ENCODE measurements at regions not wholly inside any gene's neighbourhood (a gene's known extent, or its start where the extent isn't known, plus 50 kb on each side); places are given as distances from the start of the nearest gene placed in this dataset.
"Not testable (repeated sequence)": the region's sequence is repeated elsewhere in the genome, so short reads cannot be mapped to it uniquely, and the experiment has no call there.

DNA sequence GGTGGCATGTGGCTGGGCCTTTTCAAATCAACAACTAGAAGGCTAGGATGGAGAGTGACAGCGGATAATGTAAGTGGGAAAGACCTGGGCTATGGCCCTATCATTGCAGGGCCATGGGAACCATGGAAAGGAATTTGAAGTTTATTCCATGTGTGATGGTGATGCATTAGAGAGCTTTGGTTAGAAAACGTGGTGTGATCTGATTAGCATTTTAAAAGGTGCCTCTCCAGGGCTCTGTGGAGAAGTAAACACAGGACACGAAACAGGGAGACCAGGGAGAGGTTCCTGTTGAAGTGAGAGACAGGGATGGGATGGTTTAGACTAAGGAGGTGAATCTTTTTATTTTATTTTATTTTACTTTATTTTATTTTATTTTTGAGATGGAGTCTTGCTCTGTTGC, 749.5 kb downstream of the GATA3 start:
- no peak for DNase-seq (ENCODE audit: low spot score)

DNA sequence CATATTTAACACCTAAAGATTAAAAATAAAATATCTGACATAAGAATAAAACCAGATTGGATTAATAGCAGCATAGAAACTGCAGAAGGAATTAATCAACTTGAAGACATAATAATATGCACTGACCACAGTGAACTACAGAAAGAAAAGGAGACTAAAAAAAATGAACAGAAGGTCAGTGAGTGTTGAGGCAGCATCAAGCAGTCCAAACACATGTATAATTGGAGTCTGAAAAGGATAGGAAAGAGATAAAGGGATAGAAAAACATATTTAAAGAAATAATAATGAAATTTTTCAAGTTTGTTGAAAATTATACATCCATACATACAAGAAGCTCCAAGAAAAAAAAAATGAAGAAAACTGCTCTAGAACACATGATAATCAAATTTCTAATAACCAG, 756.2 kb downstream of the GATA3 start:
- no peak for DNase-seq (ENCODE audit: low spot score)

- DNase-seq (ENCODE audit: low spot score), result no peak
Observed at GRCh38 chr10:8811201-8811600, 756.7 kb downstream of the GATA3 start.

DNA sequence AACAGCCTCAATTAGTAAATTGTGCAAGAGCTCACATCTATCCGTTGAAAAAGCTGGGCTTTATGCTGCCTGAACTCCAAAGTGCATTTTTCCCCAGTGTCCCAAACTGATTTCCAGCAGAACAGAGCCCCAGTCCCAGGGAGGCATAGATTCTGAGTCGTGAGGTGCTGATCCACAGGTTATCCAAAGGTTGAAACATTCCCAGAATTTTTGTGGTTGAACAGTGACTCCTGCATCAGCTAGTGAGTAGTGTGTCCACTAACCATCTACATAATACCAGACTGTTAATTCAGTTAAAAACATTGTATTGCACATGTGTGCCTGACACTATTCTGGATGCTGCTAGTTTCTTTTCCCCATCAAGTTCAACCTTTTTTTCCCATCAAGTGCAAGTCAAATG, 761.5 kb downstream of the GATA3 start:
- DNase-seq (ENCODE audit: low spot score), result no peak

DNA sequence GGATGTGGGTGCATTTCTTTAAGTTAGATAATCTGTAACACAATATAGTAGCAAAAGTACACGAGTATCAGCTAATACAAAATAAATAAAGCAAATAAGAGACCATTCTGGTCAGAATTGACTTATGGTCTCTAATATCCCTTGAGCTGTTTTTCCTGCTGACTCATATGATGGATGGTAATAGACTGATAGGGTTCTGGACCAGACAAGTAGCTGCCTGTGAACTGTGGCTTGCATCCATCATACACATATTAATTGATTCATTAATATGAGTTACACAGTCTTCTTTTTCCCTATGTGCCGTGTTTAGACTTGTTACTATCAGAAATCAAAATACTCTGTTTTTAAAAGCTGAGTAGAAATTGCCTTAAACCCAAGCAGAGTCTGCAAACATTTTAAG, 762.8 kb downstream of the GATA3 start:
- DNase-seq (ENCODE audit: low spot score), result no peak

- DNase-seq (ENCODE audit: low spot score), result no peak
Observed at GRCh38 chr10:8825611-8826010, 771.1 kb downstream of the GATA3 start.

- DNase-seq (ENCODE audit: low spot score), result no peak
Observed at GRCh38 chr10:8829592-8829991, 775.1 kb downstream of the GATA3 start.

- DNase-seq (ENCODE audit: low spot score), result no peak
Observed at GRCh38 chr10:8830048-8830447, 775.6 kb downstream of the GATA3 start.

DNA sequence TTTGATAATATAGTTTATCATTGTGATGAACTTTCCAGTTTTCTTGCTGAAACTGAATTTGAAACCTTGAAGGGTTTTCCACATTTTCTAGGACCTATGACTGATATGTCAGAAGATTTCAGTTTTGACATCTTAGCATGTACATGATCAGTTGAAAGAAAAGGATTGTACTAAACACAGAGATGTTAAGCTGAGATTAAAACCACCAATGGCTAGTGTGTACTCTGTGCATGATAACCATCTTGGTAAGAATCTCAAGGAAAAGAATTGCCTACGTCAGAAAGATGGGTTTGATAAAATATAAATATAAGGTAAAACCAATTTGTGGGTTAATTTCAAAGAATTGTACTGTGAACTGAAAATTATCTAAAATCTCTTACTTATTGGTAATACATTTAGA, 776.4 kb downstream of the GATA3 start:
- DNase-seq (ENCODE audit: low spot score), result no peak

GRCh38 chr10:8835453-8836167, 781.1 kb downstream of the GATA3 start:
- no peak for DNase-seq (ENCODE audit: low spot score)

DNA sequence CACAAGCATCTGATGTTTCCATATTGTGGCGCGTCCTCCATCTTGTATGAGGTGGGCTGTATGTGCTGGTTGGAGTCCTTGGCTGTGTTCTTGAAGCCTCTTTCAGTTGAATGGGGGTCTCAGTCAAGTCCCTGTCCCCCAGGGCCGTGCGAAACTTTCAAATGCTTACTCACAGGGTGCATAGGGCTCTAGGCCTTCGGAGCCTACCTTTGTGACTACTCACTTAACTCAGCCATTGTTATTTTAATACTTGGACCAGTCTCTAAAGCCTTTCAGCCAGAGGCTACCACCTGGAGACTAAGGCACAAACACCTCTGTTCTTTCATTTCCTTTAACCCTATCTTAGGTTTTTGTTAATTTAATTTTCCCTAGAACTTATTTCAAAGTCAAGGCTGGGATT, 785.9 kb downstream of the GATA3 start:
- DNase-seq (ENCODE audit: low spot score), result no peak

GRCh38 chr10:8844141-8844540, 789.7 kb downstream of the GATA3 start:
- DNase-seq (ENCODE audit: low spot score), result no peak

DNA sequence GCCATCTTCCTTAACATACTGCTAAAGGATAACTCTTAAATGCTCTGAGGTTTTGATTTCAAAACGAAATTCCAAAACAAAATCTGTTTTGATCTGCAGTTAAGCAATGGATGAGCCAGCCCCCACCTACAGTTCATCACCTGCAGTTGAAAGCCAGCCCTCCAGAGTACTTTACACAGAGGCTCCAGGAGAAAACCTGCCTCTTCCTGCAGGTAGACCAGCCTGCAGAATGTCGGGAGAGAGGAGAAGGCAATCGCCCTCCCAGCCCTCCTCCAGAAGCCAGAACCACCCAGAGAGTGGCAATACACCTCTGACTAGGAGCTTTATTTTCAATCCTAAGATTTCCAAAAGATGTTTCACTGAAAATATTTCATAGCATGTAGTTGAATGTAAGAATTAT, 798.1 kb downstream of the GATA3 start:
- no peak for DNase-seq (ENCODE audit: low spot score)

- no peak for DNase-seq (ENCODE audit: low spot score)
Observed at GRCh38 chr10:8853048-8853447, 798.6 kb downstream of the GATA3 start.

GRCh38 chr10:8868924-8869323, 814.4 kb downstream of the GATA3 start:
- DNase-seq (ENCODE audit: low spot score), result not testable (repeated sequence)

- DNase-seq (ENCODE audit: low spot score), result no peak
Observed at GRCh38 chr10:8873310-8873709, 818.8 kb downstream of the GATA3 start.

GRCh38 chr10:8874268-8874667, 819.8 kb downstream of the GATA3 start:
- DNase-seq (ENCODE audit: low spot score), result no peak

DNA sequence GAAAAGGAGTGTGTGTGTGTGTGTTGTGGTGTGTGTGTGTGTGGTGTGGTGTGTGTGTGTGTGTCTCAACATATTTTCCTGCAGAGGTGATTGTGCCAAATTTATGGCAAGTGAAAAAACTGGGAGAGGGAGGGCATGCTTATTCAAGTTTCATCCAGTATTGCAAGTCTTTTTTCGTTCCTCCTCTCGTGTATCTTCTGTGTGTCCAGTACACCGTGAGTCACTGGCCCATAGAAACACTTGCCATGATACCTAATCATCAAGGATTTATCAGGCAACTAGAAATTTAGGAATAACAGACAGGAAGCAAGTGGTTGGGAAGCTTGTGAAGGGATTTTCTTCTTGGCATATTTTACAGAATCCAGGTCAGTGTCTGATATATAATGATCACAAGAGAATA, 820.5 kb downstream of the GATA3 start:
- DNase-seq (ENCODE audit: low spot score), result no peak

GRCh38 chr10:8876171-8876570, 821.7 kb downstream of the GATA3 start:
- DNase-seq (ENCODE audit: low spot score), result no peak

DNA sequence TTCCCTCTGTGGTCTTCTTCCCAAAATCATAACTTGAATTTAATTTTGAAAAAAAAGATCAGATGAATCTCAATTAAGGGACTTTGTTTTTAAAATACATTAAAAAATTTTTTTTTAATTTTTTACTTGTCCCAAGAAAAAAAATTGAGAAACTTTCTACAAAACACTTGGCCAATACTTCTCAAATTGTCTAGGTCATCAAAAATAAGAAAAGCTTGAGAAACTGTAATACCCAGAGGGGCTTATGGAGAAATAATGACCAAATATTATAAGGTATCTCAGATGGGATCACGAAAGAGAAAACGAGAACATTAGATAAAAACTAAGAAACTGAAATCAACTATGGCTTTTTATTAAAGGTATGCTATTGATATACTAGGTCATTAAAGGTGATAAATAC, 835.0 kb downstream of the GATA3 start:
- no peak for DNase-seq (ENCODE audit: low spot score)

- no peak for DNase-seq (ENCODE audit: low spot score)
Observed at GRCh38 chr10:8893102-8893501, 838.6 kb downstream of the GATA3 start.

DNA sequence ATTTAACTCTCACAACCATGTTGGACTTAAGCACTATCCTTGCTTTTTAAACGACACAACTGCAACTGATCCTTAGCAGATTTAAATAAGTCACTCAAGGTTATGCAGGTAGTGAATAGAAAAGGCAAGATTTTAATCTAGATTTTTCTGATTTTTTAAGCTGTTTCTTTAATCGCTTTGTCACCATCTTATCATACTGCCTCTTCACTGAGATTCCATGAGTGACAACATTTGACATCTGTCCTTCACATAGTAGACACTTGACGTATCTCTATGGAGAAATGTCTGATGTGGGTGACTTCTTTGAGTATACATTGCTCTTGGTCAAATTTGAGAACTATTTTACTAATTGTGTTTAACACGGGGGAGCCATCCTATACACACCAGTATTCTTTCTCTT, 839.7 kb downstream of the GATA3 start:
- DNase-seq (ENCODE audit: low spot score), result no peak

GRCh38 chr10:8897769-8898168, 843.3 kb downstream of the GATA3 start:
- no peak for DNase-seq (ENCODE audit: low spot score)

- DNase-seq (ENCODE audit: low spot score), result no peak
Observed at GRCh38 chr10:8898745-8899330, 844.4 kb downstream of the GATA3 start.

Measured in HuH-7 (cell line).